ENCODE measurements at regions not wholly inside any gene's neighbourhood (a gene's known extent, or its start where the extent isn't known, plus 50 kb on each side); places are given as distances from the start of the nearest gene placed in this dataset. TPM values are rescaled to one million over a fixed set of nuclear protein-coding genes. Genes with fewer than 3 reads are reported as not detected.

DNA sequence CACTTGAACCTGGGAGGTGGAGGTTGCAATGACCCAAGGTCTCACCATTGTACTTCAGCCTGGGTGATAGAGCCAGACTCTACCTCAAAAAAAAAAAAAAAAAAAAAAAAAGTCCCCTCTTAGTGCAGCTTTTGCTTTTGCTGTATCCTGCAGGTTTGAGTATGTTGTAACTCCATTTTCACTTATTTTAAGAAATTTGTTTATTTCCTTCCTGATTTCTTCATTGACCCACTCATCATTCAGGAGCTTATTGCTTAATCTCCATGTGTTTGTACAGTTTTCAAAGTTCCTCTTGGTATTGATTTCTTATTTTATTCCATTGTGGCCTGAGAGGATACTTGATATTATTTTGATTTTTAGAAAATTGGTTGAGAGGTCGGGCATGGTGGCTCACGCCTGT is 50.9 kb upstream of the AK4 start:
- no peak for DNase-seq (ENCODE audit: low spot score)

Small RNA genes in the stretch of these regions (small RNA-seq; reads per million reads assigned to genes)
- gene MIR101-1, result not detected
- not detected for gene MIR3671
- not detected for gene MRPS21P1
- gene RNU6-1176P, result not detected

Data from HT-29 (cell line).